Central memory CD4-positive, alpha-beta T cell (primary cell): ENCODE measurements at regions not wholly inside any gene's neighbourhood (a gene's known extent, or its start where the extent isn't known, plus 50 kb on each side); places are given as distances from the start of the nearest gene placed in this dataset.

Experiments
- DNase-seq: peaks from one replicate; pipeline ENCODE4 v3.0.0; 2022

DNA sequence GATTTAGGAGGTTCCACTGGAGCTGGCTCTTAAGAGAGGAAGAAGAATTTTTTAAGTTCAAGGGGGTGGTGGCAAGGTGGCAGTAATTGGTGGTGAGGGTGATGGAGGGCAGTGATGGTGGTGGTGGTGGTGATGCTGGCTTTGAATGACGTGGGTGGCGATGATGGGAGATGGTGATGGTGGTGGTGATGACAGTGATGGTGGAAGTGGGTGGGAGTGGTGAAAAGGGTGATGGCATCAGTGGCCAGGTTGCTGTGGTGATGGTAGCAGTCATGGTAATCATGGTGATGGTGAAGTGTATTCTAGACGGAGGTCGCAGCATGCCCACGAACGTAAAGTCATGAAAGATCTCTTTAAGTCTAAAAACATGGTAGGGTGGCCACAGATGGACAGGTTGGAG, 197.3 kb downstream of the PTEN start:
- DNase-seq: no peak

DNA sequence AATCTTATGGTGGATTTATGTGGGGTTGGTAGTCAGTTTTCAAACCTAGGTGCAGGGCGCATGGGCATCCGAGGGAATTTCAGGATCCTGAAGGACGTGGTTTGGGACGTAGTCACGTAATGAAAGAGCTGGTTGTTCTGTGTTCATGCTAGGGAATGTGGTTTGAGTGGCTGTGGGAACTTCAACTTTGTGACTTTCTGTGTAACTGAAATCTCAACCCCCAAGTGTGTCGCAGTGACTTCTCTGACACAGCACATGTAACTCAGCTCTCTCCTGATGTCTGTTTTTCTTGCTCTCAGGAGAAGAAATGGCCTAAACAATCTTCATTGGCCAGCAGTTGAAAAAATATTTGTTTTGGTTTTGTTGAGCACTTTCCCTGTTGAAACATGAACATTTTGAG, 199.0 kb downstream of the PTEN start:
- DNase-seq: no peak

DNA sequence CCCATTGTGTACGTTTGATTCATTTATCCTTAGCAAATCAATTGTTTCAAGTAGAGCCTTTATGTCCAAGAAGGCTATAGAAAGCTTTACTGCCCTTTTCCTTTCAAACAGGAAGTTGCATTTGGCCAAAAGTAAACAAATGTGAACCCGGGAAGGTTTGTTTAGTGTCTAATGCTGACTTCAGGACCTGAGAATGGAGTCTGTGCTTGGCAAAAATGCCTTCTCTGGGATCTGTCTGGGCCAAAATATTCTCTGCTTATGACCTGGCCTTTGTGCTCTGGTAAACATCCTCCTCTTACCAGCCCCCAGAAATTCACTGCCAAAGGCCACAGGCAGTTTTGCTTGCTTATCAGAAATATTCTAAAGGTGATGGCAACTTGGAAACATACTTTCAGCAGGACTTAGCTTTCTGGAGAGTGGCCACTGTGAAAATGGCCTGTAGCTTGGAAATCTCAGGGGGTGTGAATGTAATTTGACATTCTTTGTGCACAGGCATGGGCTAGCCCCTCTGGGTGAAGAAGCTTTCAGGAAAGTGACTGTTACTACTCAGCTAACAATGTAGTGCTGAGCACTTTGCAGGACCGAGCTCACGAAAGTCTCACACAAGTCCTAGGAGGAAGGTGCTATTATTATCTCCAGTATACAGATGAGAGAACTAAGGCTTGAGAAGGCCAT, 199.5 kb downstream of the PTEN start:
- DNase-seq: no peak

DNA sequence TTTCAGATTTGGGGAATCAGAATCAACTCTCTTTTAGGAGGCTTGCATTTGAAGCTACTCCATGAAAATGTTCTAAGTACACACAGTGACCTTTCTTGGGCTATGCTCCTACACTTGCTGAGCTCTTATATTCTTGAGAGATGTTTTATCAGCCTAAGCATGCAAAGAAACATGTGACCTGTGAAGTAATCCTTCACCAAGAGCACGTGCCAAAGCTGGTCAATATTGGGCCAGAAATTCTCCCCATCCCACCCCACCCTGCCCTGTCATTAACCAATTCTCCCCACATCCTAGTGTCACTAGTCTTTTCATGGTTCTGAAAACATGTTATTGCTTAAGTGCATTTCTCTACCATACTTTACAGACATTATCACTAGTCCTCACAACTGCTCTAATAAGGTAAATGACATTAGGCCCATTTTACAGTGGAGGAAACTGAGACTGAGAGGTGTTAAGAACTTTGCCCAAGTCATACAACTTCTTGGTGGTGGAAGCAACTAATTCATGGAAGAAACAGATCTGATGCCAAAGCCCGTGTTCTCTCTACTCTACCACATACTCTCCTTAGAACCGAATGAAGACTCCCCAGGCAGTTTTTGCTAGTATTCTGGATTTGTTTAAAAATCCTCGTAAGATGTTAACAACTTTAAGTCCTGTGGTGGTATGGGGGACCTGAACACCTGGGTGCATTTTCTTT, 200.6 kb downstream of the PTEN start:
- DNase-seq: no peak

DNA sequence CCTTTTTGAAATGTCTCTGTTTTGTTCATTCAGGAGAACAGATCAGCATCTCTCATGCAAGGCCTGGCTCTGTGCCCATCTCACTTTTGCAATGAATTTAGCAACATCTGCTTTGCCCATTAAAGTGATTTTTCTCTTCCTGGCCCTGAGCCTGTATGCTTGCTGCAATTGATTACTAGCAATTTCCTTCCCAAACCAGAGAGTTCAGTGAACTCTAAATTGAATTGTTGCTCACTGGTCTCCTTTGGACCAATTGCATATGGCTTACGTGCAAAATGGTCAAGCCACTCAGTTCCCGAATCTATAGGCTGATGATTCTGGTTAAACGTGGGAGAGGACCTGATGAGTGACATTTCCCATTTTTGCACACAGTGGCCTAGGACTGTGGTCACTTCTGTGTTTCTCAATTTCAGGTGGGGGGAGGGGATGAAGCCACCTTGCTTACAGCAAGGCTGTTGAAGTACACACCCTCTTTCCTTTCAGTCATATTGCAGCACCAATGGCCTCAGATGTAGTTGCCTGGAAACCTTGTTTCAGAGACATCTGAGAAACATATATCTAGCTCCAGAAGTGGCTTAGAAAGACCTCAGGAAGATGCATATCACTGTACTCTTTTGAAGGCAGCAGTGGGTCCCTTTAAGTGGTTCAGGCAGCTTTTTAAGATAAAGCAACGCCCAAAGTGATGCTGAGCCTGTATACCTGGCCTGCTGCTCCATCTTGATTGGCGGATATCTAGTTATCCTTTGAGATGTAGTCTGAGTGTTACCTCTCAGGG, 201.4 kb downstream of the PTEN start:
- peak; percentile 80 for DNase-seq

DNA sequence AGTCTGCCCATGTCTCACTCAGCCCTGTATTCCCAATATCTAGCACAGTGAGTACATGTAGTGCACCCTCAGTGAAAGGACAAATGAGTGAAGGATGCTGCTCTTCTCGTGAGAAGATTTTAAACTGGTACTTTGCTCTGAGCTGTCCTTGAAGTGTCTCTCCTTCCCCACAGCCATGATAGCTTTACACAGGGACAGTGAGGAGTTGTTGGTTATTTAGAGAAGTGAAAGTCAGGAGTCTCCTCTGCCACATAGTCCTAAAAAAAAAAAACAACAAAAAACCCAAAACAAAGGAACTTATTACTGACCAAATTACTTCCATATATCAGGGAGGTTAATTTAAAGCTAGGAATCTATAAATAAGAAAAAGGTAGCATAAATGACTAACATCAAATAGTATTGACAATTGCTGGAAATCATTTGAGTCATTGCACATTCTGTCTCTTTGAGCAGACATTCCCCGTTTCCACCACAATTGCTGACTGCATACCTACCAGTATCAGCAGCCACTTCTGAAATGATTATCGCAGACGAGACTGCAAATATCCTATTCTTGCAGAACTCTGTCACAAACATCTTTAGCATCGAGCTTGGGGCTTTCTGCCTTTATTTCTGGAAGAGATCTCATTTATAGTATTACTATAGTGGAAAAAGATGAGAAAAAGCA, 202.1 kb downstream of the PTEN start:
- DNase-seq: no peak

DNA sequence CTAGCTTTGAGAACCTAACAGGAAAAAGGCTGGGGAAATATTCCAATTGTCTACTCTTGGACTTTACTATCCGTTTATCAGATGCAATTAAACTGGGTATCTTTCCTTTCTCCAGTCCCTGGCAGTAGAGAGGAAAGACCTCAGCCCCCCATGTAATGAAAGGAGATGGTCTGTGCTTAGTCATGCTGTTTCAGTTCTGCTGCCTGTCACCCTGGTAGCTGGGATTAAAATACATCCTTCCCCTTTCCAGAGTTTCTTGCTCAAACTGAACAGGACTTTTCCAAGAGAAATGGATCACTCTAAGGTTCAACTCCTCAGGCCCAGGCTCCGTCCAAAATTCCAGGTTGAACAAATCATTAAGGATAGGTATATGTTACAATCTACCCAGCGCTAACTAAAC, 202.9 kb downstream of the PTEN start:
- DNase-seq: no peak

DNA sequence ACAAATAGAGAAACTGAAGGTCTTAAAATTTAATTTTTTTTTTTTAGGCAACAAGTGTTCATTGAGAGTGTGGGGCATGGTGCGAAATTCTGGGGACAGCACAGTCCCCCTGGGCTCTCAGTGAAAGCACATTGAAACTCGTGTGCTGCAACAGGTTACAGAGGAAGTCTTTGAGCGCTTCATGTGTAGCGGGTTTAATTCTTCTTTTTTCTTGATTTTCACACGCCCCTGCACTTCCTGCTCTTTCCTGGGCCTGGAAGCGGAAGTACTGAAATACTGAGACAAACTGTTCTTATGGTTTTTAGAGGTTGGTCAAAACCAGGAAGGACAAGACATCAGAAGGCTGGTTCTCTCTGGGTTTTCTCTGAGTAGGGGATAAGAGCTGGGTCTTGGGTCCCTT, 203.5 kb downstream of the PTEN start:
- peak; percentile 41 for DNase-seq

DNA sequence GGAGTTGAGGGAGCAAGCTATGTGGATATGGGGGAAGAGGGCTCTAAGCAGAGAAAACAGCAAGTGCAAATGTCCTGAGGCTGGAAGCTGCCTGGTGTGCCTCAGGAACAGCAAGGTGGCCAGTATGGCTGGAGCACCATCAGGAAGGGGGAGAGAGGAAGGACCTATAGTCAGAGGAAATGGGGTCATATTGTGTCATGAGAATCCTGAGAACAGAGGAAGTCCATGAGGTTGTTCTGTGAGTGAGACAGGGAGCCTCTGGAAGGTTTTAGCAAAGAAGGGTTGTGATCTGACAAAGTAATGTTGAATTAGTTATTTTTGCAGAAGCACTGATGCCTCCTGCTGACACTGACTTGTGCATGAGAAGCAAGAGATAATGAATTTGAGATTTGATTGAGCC, 204.3 kb downstream of the PTEN start:
- no peak for DNase-seq

DNA sequence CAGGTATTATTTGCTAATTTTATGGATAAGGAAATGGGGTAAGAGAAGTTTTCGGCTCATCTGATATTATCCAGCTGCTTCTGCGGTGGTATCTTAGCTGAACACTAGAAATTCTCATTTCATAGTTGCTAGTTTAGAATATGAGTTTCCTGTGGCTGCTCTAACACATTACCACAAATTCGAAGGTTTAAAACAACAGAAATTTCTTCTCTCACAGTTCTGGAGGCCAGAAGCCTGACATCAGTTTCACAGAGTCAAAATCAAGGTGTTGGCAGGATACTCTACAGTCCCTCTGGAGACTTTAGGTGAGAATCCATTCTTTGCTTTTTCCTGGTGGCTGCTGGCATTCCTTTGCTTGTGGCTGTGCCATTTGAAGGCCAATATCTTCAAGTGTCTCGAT, 205.9 kb downstream of the PTEN start:
- no peak for DNase-seq

DNA sequence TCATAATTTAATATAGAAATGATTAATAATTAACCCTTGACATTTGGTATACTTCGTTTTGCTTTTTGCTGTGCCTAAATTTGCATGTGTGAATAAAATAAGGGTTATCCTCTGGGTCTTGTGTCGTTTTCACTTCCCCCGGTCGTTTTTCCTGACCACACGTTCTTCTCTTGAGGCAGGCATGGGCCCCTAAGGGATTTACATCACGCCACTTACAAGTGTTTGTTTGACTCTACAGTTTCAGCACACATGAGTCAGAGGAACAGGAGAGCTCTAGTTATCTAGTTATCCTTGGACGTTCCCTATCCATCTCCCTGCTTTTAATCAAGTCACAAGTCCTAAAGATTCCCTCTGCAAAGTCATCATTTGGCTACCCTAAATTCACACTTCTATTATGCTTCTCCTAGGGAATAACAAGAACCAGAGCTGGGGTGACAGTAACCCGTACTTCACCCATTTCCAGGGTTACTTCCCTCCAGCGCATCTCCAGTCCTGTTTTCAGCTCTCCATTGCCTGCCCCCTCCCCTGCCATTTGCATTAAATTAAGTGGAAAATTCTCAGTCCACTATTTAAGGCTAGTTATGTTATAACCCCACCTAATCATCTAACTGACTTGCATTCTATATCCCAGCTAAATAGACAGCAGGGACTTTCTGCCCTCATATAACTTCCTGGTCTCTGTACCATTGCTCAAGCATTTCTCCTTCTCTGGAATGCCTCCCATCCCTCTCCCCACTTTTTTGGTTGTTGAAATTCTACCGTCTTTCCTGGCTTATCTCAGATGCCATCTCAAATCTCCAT, 206.9 kb downstream of the PTEN start:
- no peak for DNase-seq

DNA sequence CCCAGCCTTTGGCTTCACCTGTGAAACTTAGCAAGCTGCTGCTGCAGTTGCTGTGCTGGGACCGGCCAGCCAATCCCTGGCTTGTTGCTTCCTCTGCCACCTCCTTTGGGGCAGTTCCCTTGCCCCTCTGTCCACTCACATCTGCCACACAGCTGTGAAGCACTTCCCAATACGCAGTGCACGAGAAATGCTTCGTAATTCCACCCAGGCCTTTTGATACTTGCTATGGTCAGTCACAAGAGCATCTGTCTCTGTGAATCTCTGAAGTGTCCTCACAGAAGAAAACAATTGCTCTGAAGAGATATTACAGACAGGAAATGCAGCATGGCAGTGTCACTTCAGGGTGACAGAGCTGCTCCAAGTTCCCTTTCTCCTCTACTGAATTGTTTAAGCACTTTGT, 208.5 kb downstream of the PTEN start:
- DNase-seq: no peak

DNA sequence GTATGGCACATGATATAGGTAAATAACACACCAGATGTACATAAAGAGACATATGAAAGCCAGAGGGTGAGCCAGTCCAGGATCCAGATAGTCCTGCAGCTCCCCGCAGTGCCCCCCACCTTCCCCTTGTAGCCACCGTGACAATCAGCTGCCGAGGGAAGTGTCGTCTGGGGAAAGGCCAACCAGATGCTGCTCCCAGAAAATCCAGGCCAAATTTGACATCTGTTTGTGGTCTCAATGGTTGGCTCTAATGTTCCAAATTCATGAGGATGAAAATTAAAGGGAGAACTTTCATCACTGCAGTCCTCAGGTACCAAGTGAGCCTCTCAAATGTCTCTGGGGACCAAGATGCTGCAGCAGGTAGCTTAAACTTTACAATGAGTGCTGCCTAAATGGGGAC, 210.3 kb downstream of the PTEN start:
- DNase-seq: no peak

DNA sequence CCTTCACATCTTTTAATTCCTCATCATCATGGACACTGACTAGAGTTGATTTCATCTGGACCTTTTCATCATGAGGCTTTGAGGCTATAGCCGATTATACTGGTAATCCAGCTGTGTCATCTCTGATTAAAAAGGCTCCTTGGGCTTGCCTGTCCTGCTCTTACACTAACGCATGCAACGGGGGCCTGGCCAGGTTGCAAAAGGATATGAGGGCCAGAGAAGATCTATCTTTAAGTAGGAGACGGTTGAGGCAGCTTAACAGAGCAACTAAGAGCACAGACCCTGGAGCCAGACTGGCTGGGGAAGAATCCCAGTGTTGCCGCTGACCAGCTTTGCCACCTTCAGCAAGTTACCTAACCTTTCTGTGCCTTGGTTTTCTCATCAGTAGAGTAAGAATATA, 211.5 kb downstream of the PTEN start:
- DNase-seq: no peak

DNA sequence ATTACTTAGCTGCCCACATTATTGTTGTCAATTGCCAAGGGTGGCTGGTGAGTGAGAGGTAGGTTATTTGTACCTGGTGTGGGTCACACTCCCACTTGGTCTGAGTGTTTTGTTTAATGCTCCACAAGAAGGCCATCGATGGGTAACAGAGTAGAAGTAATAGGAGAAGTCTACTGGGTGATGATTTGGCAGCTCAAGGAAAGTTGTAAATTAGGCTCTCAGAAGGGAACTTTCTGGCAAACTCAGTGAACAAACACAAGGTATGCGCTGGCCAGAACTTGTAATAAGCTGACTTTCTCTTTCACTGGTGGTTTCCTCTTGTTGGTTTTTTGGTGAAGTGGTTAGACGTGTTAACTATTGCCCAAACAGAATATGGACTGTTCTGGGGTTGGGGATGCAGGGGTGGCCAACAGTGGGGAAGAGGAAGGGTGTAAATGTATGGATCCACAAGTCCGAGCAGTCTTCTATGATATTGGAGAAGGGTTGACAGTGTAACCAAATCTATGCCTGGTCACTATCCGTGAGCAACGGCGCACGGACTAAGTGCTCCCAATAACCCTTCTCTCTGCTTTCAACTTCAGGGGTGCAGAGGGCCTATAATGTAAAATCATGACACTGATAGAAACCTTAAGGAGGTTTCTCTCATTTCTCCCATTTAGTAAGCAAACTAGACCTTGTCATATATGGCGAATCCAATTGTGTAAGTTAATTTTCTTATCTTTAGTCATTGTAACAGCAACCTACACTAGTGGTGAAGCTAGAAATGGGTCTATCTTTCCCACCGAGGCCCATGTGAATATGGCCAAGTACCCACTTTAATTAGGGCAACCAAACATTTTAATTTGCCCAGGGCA, 212.8 kb downstream of the PTEN start:
- no peak for DNase-seq

DNA sequence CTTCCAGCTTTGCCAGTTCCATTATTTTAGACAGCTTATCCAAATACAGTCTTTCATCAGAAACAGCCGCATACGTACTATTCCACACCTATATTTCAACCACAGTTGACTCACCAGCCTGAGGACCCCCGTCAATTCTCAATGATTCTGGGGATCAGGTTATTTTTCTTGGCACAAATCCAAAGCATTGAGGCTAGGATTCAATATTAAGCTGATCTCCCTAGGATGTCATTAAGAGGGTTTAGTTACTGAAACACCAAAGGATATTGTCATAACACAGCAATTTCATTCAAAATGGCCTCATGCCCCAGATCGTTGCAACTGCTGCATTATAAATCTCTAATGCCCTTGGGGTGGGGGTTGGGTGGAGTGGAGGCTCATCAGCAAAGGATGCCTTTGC, 214.6 kb downstream of the PTEN start:
- DNase-seq: no peak

DNA sequence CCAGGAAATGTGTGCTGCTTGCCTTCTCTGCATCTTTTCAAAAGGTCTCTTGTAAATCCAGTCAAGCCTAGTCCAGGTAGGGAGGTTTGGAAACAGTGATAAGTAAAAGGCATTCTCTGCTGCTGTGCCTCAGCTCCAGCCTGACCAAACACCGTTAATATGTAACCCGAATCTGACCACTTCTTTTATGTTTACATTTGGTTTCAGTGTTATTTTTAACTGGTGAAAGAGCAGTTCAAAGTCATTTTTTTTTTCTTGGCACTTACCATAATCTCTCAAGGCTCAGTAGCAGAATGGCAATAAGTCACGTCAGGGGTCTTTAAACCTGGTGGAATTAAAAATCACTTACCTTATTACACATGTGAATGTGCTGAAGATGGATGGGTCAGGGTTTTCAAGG, 216.8 kb downstream of the PTEN start:
- no peak for DNase-seq

DNA sequence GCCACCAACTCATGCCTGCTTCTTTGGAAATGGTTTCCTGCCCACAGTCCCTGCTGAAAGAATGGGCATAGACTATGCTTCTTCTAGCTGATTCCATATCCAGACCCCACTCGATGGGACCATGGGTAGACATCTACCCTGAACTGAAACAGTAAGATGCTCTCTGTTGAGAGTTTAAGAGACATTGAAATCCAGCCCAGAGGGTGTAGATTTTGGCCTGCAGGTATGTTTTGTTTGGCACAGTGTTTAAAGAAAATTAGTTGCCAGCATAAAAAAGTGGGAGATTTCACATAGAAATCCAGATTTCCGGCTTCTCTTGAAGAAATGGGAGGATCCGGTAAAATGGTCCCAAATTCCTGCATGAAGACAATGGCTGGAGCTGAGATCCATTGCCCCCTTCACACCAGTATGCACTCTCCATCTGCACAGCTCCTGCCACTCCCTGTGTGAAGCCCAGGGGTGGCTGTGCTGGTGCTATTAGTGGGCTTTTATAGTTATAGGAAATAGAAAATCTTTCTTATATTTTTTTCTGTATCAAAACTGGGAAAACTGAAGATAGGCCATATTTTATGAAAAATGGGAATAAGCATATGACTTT, 218.1 kb downstream of the PTEN start:
- DNase-seq: no peak

DNA sequence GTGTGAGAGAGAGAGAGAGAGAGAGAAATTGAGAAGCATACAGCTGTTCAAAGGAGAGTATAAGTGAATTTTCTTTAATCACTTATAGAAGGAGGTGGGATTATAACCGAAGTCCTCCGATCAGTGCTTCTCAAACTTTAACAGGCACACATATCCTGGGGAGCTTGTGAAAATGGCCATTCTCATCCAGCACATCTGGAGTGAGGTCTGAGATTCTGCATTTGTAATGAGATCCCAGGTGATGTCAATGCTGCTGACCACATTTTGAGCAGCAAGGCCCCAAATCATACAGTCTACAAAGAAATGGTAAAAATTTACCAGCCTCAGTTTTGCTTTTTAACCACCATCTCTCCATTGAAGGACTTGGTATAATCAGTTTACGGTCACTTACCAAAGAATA, 219.0 kb downstream of the PTEN start:
- DNase-seq: no peak

DNA sequence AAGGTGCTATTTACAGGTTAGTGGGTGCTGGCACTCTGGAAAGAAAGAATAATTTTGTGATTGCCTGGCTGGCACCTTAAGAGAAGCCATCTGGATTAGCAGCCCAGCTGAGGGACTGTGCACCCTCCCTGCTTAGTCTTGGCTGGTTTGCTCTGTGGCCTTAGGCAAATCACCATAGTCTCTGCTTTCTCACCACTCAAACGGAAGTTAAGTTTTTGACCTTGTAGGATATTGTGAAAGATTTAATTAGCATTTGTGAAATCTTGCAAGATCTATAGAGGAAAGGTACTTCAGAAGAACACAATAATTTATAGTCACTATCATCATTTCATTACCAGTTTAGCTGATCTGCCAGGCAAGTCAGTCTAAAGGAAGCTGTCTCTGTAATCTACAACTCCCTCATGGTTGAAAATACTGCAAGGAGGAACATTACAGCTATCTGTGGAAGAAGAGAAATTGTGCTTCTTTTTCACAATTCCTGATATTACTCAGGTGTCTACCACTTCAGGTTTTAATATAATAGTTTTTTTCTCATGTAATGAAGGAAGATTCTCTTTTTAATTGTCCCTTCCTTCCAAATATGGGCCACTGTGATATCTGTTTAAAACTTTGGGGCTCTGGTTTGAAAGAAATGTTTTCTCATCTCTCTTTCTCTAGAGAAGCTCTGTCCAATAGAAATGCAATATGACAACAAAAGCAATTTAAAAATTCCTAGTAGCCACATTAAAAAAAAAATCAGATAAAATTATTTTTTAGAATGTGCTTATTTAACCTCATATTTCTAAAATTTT, 219.6 kb downstream of the PTEN start:
- DNase-seq: no peak
